ENCODE measurements at regions not wholly inside any gene's neighbourhood (a gene's known extent, or its start where the extent isn't known, plus 50 kb on each side); places are given as distances from the start of the nearest gene placed in this dataset.

GRCh38 chr1:221025956-221026355, 146.7 kb downstream of the HLX start:
- H2AFZ ChIP-seq (ENCODE audit: low read length), result no peak overlapping the region
- FAIRE-seq (no peak), DNase-seq (ENCODE audit: low spot score) (no peak), ATAC-seq (no peak)
- BruUV-seq (replicated peaks), result no TSS peak
- POLR2A ChIA-PET, result no interaction called here
- no peak overlapping the region for H3K4me2 ChIP-seq (ENCODE audit: low read depth, low read length)
- no peaks in the 10 kb centered on the region; a peak in 1 of 5 replicates for H3K27me3 ChIP-seq (ENCODE audit: control insufficient read depth in 1 of 2, insufficient read depth in 2 of 2, low read length in 2 of 2)
- in situ Hi-C loops (cut with HindIII; ENCODE audit: extremely low pct_ligation_motif_present, low pct_unique_long_range_greater_than_20kb) (no loop called here), intact Hi-C loops (cut with micrococcal nuclease; ENCODE audit: unreplicated experiment) (no loop called here)
- no peaks in the 10 kb centered on the region for H3K9me3 ChIP-seq (ENCODE audit: low read length)
- no peaks in the 10 kb centered on the region for H3K79me2 ChIP-seq (ENCODE audit: insufficient read depth, low read length)
- no peaks in the 10 kb centered on the region for H4K20me1 ChIP-seq (ENCODE audit: insufficient read depth, low read length)
- H3K4me3 ChIP-seq (replicated peaks in 1 of 3; ENCODE audit: insufficient read depth in 1 of 3, low read depth in 2 of 3, low read length in 3 of 3), result no peak overlapping the region
- TF ChIP-seq ZNF704 (CRISPR knock-in tag; IDR thresholded peaks at IDR 0.05; ENCODE audit: borderline replicate concordance) (no peak), TSC22D2 (CRISPR knock-in tag; IDR thresholded peaks at IDR 0.05; ENCODE audit: borderline replicate concordance) (no peak), ZNF292 (CRISPR knock-in tag; IDR thresholded peaks at IDR 0.05; ENCODE audit: borderline replicate concordance, low read depth) (no peak), CBX1 (IDR thresholded peaks at IDR 0.05; ENCODE audit: low read depth) (no peak)
- H3K9ac ChIP-seq (ENCODE audit: insufficient read depth, low read depth, low read length), result no peak overlapping the region
- whole genome bisulfite sequencing (ENCODE audit: low lambda C conversion rate), result 8% methylated on average over 2 of the region's 4 CpGs
- no peaks in the 10 kb centered on the region for H3K4me1 ChIP-seq (ENCODE audit: insufficient read depth, low read length)
- CTCF ChIA-PET (ENCODE audit: low intra/inter-chr PET ratio, low total read pairs), result no interaction called here
- H3K36me3 ChIP-seq (replicated peaks in 1 of 2; ENCODE audit: control insufficient read depth in 1 of 2, insufficient read depth in 2 of 2, low read length in 2 of 2), result no peaks in the 10 kb centered on the region
- no peak overlapping the region for H3K27ac ChIP-seq (ENCODE audit: extremely low read length, insufficient read depth, low read length)

- BruUV-seq (replicated peaks), result no TSS peak
- Histone ChIP-seq H4K20me1 (ENCODE audit: insufficient read depth, low read length) (no peaks in the 10 kb centered on the region), H3K4me2 (ENCODE audit: low read depth, low read length) (no peak overlapping the region), H3K4me1 (ENCODE audit: insufficient read depth, low read length) (no peaks in the 10 kb centered on the region), H3K9ac (ENCODE audit: insufficient read depth, low read depth, low read length) (no peak overlapping the region), H2AFZ (ENCODE audit: low read length) (no peak overlapping the region), H3K36me3 (replicated peaks in 1 of 2; ENCODE audit: control insufficient read depth in 1 of 2, insufficient read depth in 2 of 2, low read length in 2 of 2) (no peaks in the 10 kb centered on the region), H3K79me2 (ENCODE audit: insufficient read depth, low read length) (no peaks in the 10 kb centered on the region), H3K27me3 (ENCODE audit: control insufficient read depth in 1 of 2, insufficient read depth in 2 of 2, low read length in 2 of 2) (no peaks in the 10 kb centered on the region), H3K4me3 (replicated peaks in 1 of 3; ENCODE audit: insufficient read depth in 1 of 3, low read depth in 2 of 3, low read length in 3 of 3) (no peak overlapping the region), H3K27ac (ENCODE audit: extremely low read length, insufficient read depth, low read length) (no peak overlapping the region), H3K9me3 (ENCODE audit: low read length) (no peaks in the 10 kb centered on the region)
- intact Hi-C loops (cut with micrococcal nuclease; ENCODE audit: unreplicated experiment), result no loop called here
- ChIA-PET POLR2A (no interaction called here), CTCF (ENCODE audit: low intra/inter-chr PET ratio, low total read pairs) (no interaction called here)
- DNase-seq (ENCODE audit: low spot score) (no peak), ATAC-seq (no peak), FAIRE-seq (no peak)
- in situ Hi-C loops (cut with HindIII; ENCODE audit: extremely low pct_ligation_motif_present, low pct_unique_long_range_greater_than_20kb), result no loop called here
- WGBS (ENCODE audit: low lambda C conversion rate), result 16% methylated on average over 5 of the region's 5 CpGs
- TF ChIP-seq AFF4 (CRISPR knock-in tag; IDR thresholded peaks at IDR 0.05) (no peak), KDM6A (CRISPR knock-in tag; IDR thresholded peaks at IDR 0.05; ENCODE audit: low read depth) (no peak), ZNF768 (CRISPR knock-in tag; IDR thresholded peaks at IDR 0.05) (no peak), BCLAF1 (IDR thresholded peaks at IDR 0.05) (no peak), ARNTL (CRISPR knock-in tag; IDR thresholded peaks at IDR 0.05) (no peak), RFX5 (IDR thresholded peaks at IDR 0.05; ENCODE audit: low read depth, low read length) (no peak)
Measured at GRCh38 chr1:221029981-221030649, 150.9 kb downstream of the HLX start.

All from HepG2 (cell line).